ENCODE measurements at regions not wholly inside any gene's neighbourhood (a gene's known extent, or its start where the extent isn't known, plus 50 kb on each side); places are given as distances from the start of the nearest gene placed in this dataset.
"Not testable (repeated sequence)": the region's sequence is repeated elsewhere in the genome, so short reads cannot be mapped to it uniquely, and the experiment has no call there.

DNA sequence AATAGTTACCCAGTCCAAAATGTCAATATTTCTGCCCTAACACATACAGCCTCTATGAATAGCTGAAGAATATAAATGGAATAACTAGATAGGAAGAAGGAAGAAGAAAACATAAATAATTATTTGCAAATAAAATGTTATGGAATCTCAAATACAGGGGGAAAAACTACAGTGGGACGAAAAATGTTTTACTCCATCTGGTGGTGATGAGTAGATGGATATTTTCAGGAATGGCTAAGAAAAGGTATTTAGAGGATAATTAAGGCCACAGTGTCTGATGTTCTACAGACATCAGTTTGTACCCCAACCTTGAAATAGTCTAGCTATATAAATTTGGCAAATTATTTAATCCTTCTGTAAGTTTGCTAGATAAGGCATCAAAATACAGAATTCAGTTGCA lies 178.1 kb upstream of the FSHR start:
- Histone ChIP-seq H3K36me3 (ENCODE audit: control insufficient read depth, insufficient read depth, low read length) (no peaks in the 10 kb centered on the region), H3K4me3 (replicated peaks; ENCODE audit: low read depth, low read length) (no peak overlapping the region), H3K27me3 (replicated peaks; ENCODE audit: control insufficient read depth, insufficient read depth, low read length) (no peaks in the 10 kb centered on the region)
- DNase-seq (ENCODE audit: extremely low read depth, insufficient read length): no peak
- TF ChIP-seq, protein P1, sequence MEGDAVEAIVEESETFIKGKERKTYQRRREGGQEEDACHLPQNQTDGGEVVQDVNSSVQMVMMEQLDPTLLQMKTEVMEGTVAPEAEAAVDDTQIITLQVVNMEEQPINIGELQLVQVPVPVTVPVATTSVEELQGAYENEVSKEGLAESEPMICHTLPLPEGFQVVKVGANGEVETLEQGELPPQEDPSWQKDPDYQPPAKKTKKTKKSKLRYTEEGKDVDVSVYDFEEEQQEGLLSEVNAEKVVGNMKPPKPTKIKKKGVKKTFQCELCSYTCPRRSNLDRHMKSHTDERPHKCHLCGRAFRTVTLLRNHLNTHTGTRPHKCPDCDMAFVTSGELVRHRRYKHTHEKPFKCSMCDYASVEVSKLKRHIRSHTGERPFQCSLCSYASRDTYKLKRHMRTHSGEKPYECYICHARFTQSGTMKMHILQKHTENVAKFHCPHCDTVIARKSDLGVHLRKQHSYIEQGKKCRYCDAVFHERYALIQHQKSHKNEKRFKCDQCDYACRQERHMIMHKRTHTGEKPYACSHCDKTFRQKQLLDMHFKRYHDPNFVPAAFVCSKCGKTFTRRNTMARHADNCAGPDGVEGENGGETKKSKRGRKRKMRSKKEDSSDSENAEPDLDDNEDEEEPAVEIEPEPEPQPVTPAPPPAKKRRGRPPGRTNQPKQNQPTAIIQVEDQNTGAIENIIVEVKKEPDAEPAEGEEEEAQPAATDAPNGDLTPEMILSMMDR (IDR thresholded peaks at IDR 0.05; ENCODE audit: insufficient read depth, low read length, poor library complexity, severe bottlenecking): no peak

- H3K4me3 ChIP-seq (replicated peaks; ENCODE audit: low read depth, low read length): no peak overlapping the region
- no peak for DNase-seq (ENCODE audit: extremely low read depth, insufficient read length)
- TF ChIP-seq, protein P1 (IDR thresholded peaks at IDR 0.05; ENCODE audit: insufficient read depth, low read length, poor library complexity, severe bottlenecking): no peak
- no peaks in the 10 kb centered on the region for H3K36me3 ChIP-seq (ENCODE audit: control insufficient read depth, insufficient read depth, low read length)
- H3K27me3 ChIP-seq (replicated peaks; ENCODE audit: control insufficient read depth, insufficient read depth, low read length): no peaks in the 10 kb centered on the region
Measured at GRCh38 chr2:49318531-49318930, 164.2 kb upstream of the FSHR start.

DNA sequence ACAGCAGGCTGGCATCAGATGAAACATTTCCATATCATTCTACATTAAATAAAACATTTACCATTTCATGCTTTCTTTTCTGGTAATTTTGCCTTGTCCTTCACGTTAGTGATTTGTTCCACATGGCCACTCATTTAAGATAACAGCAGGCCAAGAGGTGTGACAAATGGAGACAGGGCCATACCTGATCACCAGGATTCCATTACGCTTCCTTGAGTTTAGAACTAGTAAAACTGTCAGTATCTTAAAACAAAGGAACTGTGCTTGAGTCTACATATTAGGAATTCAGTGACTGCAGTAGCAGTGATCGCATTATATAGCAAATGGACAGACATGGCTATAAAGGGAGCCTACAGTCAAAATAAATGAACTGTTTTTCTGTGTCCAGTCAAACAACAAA lies 155.1 kb upstream of the FSHR start:
- Histone ChIP-seq H3K27me3 (replicated peaks; ENCODE audit: control insufficient read depth, insufficient read depth, low read length) (no peaks in the 10 kb centered on the region), H3K36me3 (ENCODE audit: control insufficient read depth, insufficient read depth, low read length) (no peaks in the 10 kb centered on the region), H3K4me3 (replicated peaks; ENCODE audit: low read depth, low read length) (no peak overlapping the region)
- DNase-seq (ENCODE audit: extremely low read depth, insufficient read length): no peak
- TF ChIP-seq, protein P1 (IDR thresholded peaks at IDR 0.05; ENCODE audit: insufficient read depth, low read length, poor library complexity, severe bottlenecking): no peak

DNA sequence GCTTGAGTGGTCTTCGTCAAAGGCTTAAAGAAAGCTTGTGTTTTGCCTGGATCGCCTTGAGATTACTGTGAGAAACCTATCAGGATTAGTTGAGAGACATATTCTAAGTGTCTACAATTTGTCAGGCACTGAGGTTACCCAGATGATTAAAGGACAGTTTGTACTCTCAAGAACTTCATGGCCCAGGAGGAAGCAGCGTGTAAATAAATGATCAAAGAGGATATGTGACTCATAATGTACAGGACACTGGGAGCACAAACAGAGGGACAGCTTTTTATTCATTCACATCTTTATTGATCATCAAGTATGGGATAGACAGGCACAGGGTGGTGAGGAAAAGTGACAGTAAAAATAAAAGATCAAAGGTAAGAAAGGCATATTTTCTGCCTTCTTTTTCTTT lies 152.6 kb upstream of the FSHR start:
- TF ChIP-seq, protein P1 (IDR thresholded peaks at IDR 0.05; ENCODE audit: insufficient read depth, low read length, poor library complexity, severe bottlenecking): no peak
- DNase-seq (ENCODE audit: extremely low read depth, insufficient read length): no peak
- Histone ChIP-seq H3K27me3 (replicated peaks; ENCODE audit: control insufficient read depth, insufficient read depth, low read length) (no peaks in the 10 kb centered on the region), H3K36me3 (ENCODE audit: control insufficient read depth, insufficient read depth, low read length) (no peaks in the 10 kb centered on the region), H3K4me3 (replicated peaks; ENCODE audit: low read depth, low read length) (no peak overlapping the region)

DNA sequence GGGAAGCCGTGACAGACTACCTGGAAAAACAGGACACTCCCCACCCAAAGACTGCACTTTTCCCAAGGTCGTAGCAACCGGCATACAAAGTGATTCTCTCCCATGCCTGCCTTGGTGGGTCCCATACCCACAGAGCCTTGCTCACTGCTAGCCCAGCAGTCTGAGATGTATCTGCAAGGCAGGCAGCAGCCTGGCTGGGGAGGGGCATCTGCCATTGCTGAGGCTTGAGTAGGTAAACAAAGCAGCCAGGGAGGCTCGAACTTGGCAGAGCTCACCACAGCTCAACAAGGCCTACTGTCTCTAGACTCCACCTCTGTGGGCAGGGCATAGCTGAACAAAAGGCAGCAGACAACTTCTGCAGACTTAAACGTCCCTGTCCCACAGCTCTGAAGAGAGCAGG lies 144.4 kb upstream of the FSHR start:
- not testable (repeated sequence) for H3K36me3 ChIP-seq (ENCODE audit: control insufficient read depth, insufficient read depth, low read length); DNase-seq (ENCODE audit: extremely low read depth, insufficient read length); H3K4me3 ChIP-seq (replicated peaks; ENCODE audit: low read depth, low read length); H3K27me3 ChIP-seq (replicated peaks; ENCODE audit: control insufficient read depth, insufficient read depth, low read length)

DNA sequence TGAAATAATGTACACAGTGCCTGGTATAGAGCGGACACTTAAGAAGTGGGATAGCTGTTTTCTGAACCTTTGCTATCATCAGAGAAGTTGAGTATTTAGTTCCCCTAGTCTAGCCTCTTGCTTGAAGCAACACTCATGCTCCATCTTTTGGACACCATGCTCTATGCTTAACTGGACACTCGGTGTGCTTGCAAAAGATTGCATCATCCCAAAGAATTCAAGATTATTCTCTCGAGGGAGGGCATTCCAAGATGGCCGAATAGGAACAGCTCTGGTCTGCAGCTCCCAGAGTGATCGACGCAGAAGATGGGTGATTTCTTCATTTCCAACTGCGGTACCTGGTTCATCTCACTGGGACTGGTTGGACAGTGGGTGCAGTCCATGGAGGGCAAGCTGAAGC lies 143.9 kb upstream of the FSHR start:
- H3K4me3 ChIP-seq (replicated peaks; ENCODE audit: low read depth, low read length): no peak overlapping the region
- TF ChIP-seq, protein P1 (IDR thresholded peaks at IDR 0.05; ENCODE audit: insufficient read depth, low read length, poor library complexity, severe bottlenecking): no peak
- no peak for DNase-seq (ENCODE audit: extremely low read depth, insufficient read length)
- H3K36me3 ChIP-seq (ENCODE audit: control insufficient read depth, insufficient read depth, low read length): no peaks in the 10 kb centered on the region
- H3K27me3 ChIP-seq (replicated peaks; ENCODE audit: control insufficient read depth, insufficient read depth, low read length): no peaks in the 10 kb centered on the region

All from GM06990 (cell line).